ENCODE measurements at regions not wholly inside any gene's neighbourhood (a gene's known extent, or its start where the extent isn't known, plus 50 kb on each side); places are given as distances from the start of the nearest gene placed in this dataset.
"Not testable (repeated sequence)": the region's sequence is repeated elsewhere in the genome, so short reads cannot be mapped to it uniquely, and the experiment has no call there.

DNA sequence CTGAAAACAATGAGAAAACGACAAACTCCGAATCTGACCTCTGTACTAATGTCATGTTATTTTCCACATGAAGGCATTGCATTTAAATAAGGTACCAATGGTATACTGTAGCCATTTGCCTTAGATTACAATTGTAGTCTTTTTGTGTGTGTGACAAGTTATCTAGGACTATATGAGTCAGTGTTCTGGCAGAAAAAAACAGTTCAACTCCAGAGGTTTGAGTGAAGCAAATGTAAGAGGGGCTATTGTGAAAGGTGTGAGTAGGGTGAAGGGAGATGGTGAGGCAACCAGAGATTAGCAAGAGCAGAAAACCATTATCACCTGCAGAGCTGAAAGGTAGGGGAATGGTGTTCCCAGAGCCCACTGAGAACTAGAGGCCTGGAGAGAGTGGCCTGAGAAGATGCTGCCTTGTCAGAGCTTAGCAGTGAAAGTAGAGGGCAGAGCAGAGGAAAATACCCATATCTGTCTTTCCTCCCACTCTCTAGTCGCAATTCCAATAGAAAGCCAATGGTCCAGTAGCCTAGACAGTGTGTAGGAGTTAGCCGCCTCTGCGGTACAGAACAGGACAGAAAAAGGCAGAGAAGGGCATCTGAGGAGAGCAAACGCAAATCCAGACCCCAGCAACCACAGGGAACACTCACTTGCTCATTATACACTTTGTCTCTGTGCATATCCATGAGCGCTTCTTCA lies 112.2 kb downstream of the DYRK2 start:
- no peak for DNase-seq

- DNase-seq, result no peak
These were observed 113.0 kb downstream of the DYRK2 start for GRCh38 chr12:67761566-67761965.

GRCh38 chr12:67764055-67764454 lies 115.5 kb downstream of the DYRK2 start:
- no peak for DNase-seq

GRCh38 chr12:67764946-67765619 lies 116.5 kb downstream of the DYRK2 start:
- DNase-seq, result no peak

- DNase-seq, result no peak
These were observed 117.5 kb downstream of the DYRK2 start for GRCh38 chr12:67765776-67766766.

GRCh38 chr12:67772267-67773169 lies 124.0 kb downstream of the DYRK2 start:
- no peak for DNase-seq

GRCh38 chr12:67773896-67774295 lies 125.4 kb downstream of the DYRK2 start:
- DNase-seq, result no peak

GRCh38 chr12:67774983-67775587 lies 126.5 kb downstream of the DYRK2 start:
- DNase-seq, result no peak

- no peak for DNase-seq
These were observed 132.1 kb downstream of the DYRK2 start for GRCh38 chr12:67780580-67781084.

GRCh38 chr12:67782573-67782972 lies 134.0 kb downstream of the DYRK2 start:
- DNase-seq, result no peak

- DNase-seq, result no peak
These were observed 134.8 kb downstream of the DYRK2 start for GRCh38 chr12:67783393-67783792.

DNA sequence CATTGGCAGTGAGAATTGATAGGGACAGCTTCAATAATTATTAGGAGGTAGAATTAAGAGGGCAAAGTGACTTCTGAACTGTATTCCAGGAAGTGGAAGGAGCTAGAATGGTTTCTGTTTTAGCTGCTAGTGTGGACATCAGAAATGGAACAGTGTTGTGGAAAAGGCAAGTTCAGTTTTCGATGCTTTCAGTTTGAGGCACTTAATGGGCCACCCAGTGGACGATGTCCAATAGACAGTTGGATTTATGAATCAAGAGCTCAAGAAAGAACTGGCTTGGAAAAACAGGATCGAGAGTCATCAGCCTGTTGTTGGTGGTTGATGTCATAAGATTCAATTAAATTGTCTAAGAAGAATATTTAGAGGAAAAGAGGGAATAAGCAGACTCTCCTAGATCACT lies 136.3 kb downstream of the DYRK2 start:
- DNase-seq, result no peak

DNA sequence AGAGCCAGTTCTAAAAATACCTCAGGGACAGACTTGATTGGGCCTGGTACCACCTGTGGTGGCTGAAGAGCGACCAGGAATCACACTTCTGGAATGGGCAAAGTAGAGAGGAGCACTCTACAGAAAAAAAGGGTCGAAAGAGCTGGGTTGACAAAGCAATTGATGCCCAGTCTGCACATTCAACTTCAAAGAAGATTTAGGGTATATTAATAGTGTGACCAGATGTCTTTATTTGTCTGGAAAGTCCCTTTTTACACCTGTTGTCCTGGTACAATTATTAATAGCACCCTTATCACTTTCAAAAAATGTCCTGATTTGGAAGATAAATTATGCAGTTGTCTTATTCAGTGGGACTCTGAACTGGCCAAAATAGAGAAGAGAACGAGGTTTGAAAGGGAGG lies 137.5 kb downstream of the DYRK2 start:
- no peak for DNase-seq

GRCh38 chr12:67788118-67788517 lies 139.6 kb downstream of the DYRK2 start:
- DNase-seq, result no peak

DNA sequence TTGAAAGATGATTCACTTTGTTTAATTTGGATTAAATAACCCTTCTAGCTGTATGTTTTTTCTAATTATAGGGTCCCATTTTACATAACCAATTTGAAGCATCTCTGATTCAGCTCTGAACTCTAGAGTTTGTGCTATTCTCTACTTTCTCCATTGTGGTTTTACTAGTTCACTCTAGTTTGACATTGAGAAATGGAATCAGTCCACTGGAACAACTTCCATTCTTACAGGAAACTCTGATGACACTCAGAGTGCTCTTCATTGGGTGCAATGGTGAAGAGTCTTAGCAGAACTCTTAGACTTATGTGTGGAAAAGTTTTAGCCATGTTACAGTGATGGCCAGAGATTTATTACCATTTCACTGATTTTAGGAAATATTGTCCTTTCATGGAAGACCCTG lies 140.7 kb downstream of the DYRK2 start:
- DNase-seq, result no peak

GRCh38 chr12:67790660-67791059 lies 142.1 kb downstream of the DYRK2 start:
- no peak for DNase-seq

- DNase-seq, result not testable (repeated sequence)
These were observed 142.8 kb downstream of the DYRK2 start for GRCh38 chr12:67791362-67791761.

DNA sequence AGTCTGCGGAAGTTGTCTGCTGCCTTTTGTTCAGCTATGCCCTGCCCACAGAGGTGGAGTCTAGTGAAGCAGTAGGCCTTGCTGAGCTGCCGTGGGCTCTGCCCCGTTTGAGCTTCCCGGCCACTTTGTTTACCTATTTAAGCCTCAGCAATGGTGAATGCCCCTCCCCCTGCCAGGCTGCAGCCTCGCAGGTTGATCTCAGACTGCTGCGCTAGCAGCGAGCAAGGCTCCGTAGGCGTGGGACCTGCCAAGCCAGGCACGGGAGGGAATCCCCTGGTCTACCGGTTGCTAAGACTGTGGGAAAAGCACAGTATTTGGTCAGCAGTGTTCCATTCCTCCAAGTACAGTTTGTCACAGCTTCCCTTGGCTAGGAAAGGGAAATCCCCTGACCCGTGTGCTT lies 143.6 kb downstream of the DYRK2 start:
- no peak for DNase-seq

- DNase-seq, result no peak
These were observed 145.6 kb downstream of the DYRK2 start for GRCh38 chr12:67794161-67794560.

DNA sequence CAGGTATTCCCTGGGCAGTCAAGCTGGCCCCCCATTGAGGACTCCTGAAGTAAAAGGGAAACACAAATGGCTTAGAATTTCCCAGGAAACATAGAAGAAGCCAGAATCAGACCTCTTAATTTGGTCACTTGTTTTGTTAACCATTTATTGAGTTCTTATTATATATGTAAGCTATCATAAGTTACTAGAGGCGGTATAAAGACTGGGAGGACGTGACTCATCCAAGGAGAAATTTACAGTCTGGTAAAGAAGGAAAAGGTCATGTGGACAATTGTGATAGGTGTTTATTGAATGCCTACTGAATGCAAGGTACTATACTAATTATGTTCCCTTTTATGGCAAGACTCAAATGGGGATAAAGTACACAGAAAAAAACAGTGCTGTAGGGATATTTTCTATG lies 146.7 kb downstream of the DYRK2 start:
- DNase-seq, result no peak

GRCh38 chr12:67797185-67797741 lies 148.7 kb downstream of the DYRK2 start:
- DNase-seq, result no peak

Data from GOT3 (cell line).